ENCODE measurements at regions not wholly inside any gene's neighbourhood (a gene's known extent, or its start where the extent isn't known, plus 50 kb on each side); places are given as distances from the start of the nearest gene placed in this dataset.
A peak's percentile ranks its signal among the peaks of the same experiment; 100 is the strongest.

GRCh38 chr2:16615687-16616615 is 49.7 kb downstream of the CYRIA start:
- no peak for DNase-seq

DNA sequence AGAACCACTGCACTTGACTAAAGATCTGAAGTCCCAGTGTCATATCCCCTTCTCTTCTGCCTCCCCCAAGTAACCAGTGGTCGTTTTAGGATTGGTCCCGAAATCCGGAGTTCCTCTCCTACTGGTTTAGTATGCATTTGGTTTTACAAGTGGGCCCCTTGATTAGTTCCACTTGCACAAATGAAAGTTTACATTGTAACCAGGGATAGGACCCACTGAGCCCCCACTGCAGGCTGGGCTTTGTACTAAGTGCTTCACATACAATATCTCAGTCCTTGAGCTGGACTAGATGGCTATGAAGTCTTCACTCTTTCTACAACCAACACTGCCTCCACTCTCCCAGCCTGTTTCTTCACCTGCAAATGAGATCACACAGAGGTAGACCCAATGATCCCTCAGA is 50.4 kb downstream of the CYRIA start:
- no peak for DNase-seq

GRCh38 chr2:16614314-16614860 is 51.2 kb downstream of the CYRIA start:
- no peak for DNase-seq

DNA sequence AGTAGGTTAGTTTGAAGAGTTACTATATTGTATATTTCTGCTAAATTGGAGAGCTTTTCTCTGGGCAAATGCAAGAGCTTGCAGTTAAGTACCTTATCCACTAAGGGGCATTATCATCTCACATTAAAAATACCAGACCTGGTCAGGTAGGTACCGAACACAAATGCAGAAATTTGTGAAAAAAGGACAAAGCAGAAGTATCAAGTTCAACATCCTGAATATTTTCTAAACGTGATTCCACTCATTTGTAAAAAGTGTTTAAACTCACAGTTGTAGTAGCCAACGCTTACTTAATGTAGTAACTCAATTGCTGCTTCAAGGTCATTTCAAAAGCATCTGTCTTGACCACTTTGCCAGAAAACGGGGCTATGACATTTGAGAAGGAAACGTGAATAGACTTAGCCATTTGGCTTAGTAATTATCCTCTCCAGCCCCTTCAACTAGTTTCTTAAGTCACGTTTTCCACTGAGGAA is 52.1 kb downstream of the CYRIA start:
- peak in 1 of 6 experiments; percentile 32 for DNase-seq

- DNase-seq = no peak
Observed at GRCh38 chr2:16612490-16612889, 53.1 kb downstream of the CYRIA start.

DNA sequence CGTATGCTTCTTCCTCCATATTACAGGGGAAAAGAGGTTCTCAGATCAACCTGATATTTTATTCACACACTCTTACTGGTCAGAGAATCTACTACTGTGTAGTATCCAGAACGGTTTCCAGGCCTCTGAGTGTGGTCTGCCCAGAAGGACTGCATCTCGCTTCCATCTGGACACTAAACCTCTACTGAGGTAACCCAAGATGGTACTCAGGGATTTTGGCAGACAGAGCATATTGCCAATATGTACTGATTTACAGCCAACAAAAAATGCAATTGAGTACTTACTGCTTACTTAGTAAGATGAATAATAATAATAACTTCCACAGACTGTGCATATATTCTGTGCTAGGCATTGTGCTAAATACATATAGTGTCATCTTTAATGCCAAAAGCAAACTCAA is 55.8 kb downstream of the CYRIA start:
- no peak for DNase-seq

GRCh38 chr2:16608661-16609643 is 56.7 kb downstream of the CYRIA start:
- peak; percentile 68 to 92 (median 77) for DNase-seq

- no peak for DNase-seq
Observed at GRCh38 chr2:16607301-16607700, 58.3 kb downstream of the CYRIA start.

DNA sequence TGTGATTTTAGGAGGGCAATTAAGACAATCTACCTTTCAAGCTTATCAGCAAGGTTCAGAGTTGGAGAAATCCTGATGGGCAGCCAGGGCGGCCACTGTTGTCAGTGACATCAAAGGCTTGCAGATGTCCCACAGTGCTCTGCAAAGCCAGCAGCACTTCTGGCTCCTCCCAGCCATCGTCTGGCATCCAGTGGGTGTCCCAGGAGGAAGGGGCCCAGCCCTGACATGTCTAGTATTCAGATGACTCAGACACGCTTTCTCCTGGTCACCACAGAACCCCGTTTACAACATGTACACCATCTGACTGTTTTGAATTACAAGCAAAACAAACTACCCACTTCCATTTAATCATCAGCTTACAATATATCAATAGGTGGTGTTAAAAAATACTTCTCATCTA is 61.4 kb downstream of the CYRIA start:
- DNase-seq = no peak

DNA sequence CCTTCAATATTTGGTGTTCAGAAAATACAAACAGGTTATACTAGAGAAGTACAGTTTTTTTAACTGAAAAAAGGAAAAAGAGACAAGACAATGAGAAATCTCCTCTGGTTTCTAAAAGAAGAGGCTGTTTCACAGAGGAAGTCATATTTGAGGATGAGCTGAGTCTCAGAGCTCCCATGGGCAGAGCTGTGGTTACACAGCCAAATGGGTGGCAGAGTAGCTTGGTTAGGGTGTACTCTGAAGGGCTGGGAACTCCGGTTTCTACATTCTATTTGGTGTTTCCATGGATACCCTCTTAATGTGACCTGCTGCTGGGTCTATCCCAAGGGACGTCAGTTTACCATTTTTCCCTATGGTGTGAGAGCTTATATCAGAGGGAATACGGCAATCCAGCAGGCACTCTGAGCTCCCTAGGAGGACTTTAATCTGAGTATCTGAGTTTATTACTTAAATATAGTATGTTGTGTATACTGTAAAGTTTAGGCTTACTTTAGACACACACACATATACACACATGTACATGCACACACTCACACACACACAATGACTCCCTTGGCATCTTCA is 74.2 kb downstream of the CYRIA start:
- DNase-seq = no peak

- DNase-seq = no peak
Observed at GRCh38 chr2:16589465-16589864, 76.2 kb downstream of the CYRIA start.

- DNase-seq = no peak
Observed at GRCh38 chr2:16588565-16588964, 77.1 kb downstream of the CYRIA start.

DNA sequence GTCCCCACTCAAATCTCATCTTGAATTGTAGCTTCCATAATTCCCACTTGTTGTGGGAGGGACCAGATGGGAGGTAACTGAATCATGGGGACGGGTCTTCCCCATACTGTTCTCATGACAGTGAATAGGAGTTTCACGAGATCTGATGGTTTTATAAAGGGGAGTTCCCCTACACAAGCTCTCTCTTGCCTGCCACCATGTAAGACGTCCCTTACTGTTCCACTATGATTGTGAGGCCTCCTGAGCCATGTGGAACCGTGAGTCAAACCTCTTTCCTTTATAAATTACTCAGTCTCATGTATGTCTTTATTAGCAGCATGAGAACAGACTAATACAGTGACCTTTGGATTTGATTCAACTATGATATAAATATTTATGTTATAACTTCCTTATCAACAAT is 78.0 kb downstream of the CYRIA start:
- no peak for DNase-seq

- DNase-seq = no peak
Observed at GRCh38 chr2:16584824-16585540, 80.7 kb downstream of the CYRIA start.

- no peak for DNase-seq
Observed at GRCh38 chr2:16584084-16584483, 81.5 kb downstream of the CYRIA start.

DNA sequence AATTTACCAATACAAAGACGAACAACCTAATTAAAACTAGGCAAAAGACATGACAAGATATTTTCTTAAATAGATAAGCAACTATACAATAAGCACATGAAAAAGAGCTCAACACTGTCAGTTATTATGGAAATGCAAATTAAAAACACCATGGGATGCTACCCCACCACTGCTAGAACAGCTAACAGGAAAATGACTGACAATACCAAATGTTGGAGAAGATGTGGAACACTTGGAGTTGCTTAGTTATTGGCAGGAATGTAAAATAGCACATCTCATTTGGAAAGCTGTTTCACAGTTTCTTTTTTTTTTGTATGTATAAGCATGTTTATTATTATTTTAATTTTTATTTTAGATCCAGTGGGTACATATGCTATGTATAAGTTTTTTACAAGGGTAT is 84.4 kb downstream of the CYRIA start:
- no peak for DNase-seq

- no peak for DNase-seq
Observed at GRCh38 chr2:16578081-16578480, 87.6 kb downstream of the CYRIA start.

- no peak for DNase-seq
Observed at GRCh38 chr2:16570516-16570915, 95.1 kb downstream of the CYRIA start.

DNA sequence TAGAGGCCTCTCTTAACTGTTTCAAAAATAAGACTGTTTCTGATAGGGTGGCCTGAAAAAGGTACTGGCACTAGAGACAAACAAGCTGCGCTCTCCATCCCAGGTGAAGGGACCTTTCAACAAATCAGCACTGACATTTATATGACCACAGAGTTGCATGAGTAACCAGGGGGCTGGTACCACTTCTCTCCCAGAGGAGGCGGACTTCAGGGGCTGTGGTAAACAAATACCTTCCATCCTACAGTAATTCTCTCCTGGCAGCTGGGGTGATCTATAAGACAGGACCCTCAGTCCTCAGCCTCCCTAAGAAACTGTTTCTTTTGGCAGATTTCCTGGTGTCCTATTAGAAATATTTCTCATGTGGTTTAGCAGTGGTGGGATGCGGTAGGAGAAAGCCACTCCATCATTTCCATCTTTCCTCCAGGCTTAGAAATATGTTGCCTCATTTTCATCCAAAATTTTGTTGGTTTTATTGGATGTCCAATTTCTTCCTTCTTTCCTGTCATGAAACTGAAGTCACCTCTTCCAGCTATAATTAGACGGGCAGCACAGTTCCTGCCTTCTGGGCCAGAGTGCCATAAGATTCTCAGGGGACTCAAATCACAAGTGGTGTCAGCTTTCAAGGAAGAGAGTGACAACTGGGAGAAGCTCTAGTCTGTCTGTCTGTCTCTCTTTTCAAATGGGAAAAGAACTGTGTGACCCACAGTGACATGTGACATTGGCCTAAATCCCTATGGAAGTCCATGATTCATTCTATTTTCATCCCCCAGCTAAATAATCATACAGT is 96.4 kb downstream of the CYRIA start:
- DNase-seq = no peak

- no peak for DNase-seq
Observed at GRCh38 chr2:16566701-16567100, 98.9 kb downstream of the CYRIA start.

- DNase-seq = no peak
Observed at GRCh38 chr2:16565481-16565880, 100.2 kb downstream of the CYRIA start.
